ENCODE measurements at regions not wholly inside any gene's neighbourhood (a gene's known extent, or its start where the extent isn't known, plus 50 kb on each side); places are given as distances from the start of the nearest gene placed in this dataset.

DNA sequence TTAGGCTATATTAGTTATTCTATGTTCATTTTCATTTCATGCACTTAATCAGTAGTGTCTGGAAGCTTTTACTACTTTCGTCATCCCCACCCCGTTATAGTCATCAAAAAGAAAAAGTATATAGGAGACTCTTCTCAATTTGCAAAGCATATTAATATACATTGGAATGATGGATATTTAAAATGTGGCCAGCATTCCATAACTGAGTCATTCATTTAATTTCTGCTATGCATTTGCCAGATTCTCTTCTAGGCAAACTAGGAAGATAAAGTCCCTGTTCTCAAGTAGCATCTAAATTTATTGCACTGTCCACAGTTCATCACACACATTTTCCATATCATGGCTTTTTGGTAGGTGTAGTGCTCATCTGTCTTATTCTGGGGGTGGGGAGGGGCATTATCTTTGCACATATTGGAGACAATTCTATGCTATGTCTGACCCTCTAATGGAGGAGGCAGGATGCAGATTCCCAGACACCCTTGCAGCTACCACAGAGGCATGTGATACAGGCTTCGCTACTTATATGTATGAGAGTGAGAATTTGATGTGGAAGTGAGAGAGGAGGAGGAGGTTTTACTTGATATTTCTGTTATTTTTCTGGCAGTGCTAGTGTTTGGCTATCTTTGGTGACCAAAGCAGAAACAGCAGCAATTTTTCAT, 125.8 kb downstream of the CTH start:
- no peak for DNase-seq (ENCODE audit: low read depth in 1 of 2, low spot score in 2 of 2)
- H3K27me3 ChIP-seq (replicated peaks): peaks cover 2% of the 10 kb centered on the region; the same call in 1 of the 2 replicates
- no peaks in the 10 kb centered on the region for H3K36me3 ChIP-seq
- H3K27ac ChIP-seq: no peak overlapping the region
- no peaks in the 10 kb centered on the region for H3K9me3 ChIP-seq (replicated peaks)
- no peak overlapping the region for H3K4me3 ChIP-seq
- no peaks in the 10 kb centered on the region for H3K4me1 ChIP-seq (replicated peaks)

DNA sequence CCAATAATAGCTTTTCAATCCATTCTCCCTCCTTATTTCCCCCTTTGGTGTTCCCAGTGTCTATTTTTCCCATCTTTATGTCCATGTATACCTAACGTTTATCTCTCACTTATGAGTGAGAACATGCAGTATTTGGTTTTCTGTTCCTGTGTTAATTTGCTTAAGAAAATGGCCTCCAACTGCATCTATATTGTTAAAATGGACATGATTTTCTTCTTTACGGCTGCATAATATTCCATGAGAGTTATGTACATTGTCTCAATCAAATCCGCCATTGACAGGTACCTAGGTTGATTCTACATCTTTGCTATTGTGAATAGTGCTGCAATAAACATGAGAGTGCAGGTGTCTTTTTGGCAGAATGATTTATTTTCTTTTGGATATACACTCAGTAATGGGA, 126.7 kb downstream of the CTH start:
- DNase-seq (ENCODE audit: low read depth in 1 of 2, low spot score in 2 of 2): no peak
- peaks cover 2% of the 10 kb centered on the region; the same call in 1 of the 2 replicates for H3K27me3 ChIP-seq (replicated peaks)
- H3K36me3 ChIP-seq: no peaks in the 10 kb centered on the region

DNA sequence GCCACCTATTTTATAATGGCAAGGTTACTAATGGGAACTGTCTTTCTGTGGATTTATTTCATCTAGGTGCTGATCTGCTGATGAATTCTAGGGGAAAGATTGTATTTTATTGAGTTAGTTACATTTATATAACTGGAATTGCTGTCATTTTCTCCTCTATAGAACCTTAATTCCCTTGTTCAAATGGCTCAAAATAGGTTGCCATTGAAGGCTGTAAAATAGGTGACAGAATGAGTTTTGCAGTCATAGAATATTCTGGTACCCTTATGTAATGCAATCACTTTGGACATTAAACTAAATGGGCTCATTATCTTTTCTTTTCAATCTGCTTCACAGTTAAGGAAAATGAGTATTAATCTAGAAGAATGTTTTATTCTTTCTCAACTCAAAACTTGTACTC, 131.0 kb downstream of the CTH start:
- Histone ChIP-seq H3K36me3 (no peaks in the 10 kb centered on the region), H3K4me1 (replicated peaks) (no peaks in the 10 kb centered on the region), H3K4me3 (no peak overlapping the region), H3K27me3 (replicated peaks) (no peaks in the 10 kb centered on the region), H3K27ac (no peak overlapping the region), H3K9me3 (replicated peaks) (no peaks in the 10 kb centered on the region)
- no peak for DNase-seq (ENCODE audit: low read depth in 1 of 2, low spot score in 2 of 2)

More for the DNA sequence above, 126.7 kb downstream of the CTH start:
- Histone ChIP-seq H3K9me3 (replicated peaks) (no peaks in the 10 kb centered on the region), H3K4me3 (no peak overlapping the region), H3K4me1 (replicated peaks) (no peaks in the 10 kb centered on the region), H3K27ac (no peak overlapping the region)

DNA sequence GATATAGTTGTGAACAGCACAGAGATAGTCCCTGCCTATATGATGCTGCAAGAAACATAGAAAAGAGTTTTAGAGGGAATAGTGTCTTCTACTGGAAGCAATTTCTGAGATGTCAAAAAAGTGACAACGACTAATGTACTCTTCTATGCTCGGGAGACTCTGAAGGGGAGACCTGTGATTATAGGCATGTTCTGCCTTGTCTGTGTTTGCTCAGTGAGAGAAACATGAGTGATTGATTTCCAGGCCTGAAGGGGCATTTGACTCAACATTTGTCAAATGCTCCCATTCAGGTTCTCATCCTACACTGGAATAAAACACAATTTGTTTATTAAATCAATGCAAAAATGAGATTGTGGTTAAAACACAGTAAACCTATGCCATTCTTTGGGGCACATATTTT, 131.8 kb downstream of the CTH start:
- H3K4me3 ChIP-seq: no peak overlapping the region
- no peak for DNase-seq (ENCODE audit: low read depth in 1 of 2, low spot score in 2 of 2)

DNA sequence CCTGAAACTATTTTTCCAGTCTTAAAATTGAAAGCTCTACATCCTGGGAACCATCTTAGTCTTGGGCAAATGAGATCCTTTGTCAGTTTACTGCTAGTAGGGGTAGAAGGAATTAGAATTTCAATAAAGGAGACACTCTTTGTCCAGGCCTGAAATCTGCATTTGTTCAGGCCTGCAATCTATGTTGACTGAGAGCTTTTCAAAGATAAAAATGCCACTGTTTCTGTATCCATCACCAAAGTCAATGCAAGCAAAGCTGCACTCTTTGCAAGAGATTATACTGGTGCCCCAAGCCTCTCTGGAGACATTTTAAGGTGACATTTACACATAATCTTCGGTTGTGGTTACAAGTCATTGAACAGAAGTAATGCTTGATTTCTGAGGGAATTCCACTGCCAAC, 135.7 kb downstream of the CTH start:
- Histone ChIP-seq H3K9me3 (replicated peaks) (no peaks in the 10 kb centered on the region), H3K27me3 (replicated peaks) (no peaks in the 10 kb centered on the region), H3K36me3 (no peaks in the 10 kb centered on the region), H3K27ac (no peak overlapping the region), H3K4me3 (no peak overlapping the region), H3K4me1 (replicated peaks) (no peaks in the 10 kb centered on the region)
- DNase-seq (ENCODE audit: low read depth in 1 of 2, low spot score in 2 of 2): no peak

More for the DNA sequence above, 131.8 kb downstream of the CTH start:
- H3K27me3 ChIP-seq (replicated peaks): no peaks in the 10 kb centered on the region
- H3K9me3 ChIP-seq (replicated peaks): no peaks in the 10 kb centered on the region
- no peaks in the 10 kb centered on the region for H3K4me1 ChIP-seq (replicated peaks)
- H3K27ac ChIP-seq: no peak overlapping the region
- no peaks in the 10 kb centered on the region for H3K36me3 ChIP-seq

DNA sequence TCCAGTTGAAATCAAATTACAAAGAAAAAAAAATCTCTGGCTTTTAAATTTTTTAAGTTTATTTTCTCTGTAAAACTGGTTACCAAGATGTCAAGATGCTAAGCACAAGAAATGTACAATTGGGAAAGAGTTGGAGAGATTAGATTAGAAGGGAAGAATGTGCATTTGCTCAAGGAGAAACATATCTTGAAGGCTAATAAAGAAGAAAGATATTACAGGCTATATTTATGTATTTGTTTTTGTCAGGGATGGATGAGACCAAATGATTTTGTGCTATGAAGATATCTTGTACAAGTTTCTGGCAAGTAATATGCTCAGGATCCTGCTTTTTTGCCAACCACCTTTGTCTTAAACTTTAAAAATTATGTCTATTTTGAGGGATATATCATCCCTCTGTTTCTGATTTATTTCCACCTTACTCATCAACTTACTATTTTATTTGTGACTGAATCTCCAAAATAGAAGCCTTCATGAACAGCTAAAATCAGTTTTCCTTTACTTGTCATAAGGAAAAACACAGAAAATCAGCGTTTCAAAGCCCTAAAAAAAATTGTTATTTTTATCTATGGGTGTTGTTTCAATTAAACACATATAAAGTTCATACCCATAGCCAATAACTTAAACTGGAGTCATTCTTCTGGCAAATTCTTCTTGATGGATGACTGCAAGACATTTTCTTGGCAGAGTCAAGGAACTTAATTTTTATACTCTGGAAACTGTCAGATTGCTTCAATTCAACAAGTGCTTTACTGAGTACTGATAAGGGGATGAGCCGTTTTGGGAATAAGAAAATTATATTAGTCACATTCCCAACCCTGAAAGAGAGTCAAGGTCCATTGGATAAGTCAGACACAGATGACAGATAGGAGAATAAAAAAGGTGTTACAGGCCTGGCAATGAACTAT, 141.8 kb downstream of the CTH start:
- H3K4me3 ChIP-seq: no peak overlapping the region
- H3K9me3 ChIP-seq (replicated peaks): no peaks in the 10 kb centered on the region
- H3K27ac ChIP-seq: no peak overlapping the region
- no peaks in the 10 kb centered on the region for H3K27me3 ChIP-seq (replicated peaks)
- DNase-seq (ENCODE audit: low read depth in 1 of 2, low spot score in 2 of 2): no peak
- no peaks in the 10 kb centered on the region for H3K36me3 ChIP-seq
- no peaks in the 10 kb centered on the region for H3K4me1 ChIP-seq (replicated peaks)

DNA sequence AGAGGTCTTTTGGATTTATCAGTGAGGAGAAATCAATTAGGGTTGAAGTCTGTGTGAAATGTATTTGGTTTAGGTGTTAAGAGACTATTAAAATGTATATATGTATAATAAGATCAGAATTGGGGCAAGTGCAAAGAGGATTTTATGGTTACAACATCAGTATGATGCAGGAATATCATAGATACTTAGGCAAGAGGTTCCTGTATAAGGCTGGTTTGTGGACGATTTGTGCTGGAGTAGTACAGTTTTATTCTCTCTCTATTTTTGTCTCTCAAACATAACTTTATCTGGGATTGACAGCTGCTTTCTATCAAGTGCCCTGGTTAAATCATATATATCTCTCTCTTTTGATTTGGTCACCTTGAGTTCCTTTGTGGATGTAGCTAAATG, 142.5 kb downstream of the CTH start:
- H3K27ac ChIP-seq: no peak overlapping the region
- no peaks in the 10 kb centered on the region for H3K36me3 ChIP-seq
- no peaks in the 10 kb centered on the region for H3K4me1 ChIP-seq (replicated peaks)
- DNase-seq (ENCODE audit: low read depth in 1 of 2, low spot score in 2 of 2): no peak
- no peak overlapping the region for H3K4me3 ChIP-seq
- no peaks in the 10 kb centered on the region for H3K27me3 ChIP-seq (replicated peaks)
- no peaks in the 10 kb centered on the region for H3K9me3 ChIP-seq (replicated peaks)

DNA sequence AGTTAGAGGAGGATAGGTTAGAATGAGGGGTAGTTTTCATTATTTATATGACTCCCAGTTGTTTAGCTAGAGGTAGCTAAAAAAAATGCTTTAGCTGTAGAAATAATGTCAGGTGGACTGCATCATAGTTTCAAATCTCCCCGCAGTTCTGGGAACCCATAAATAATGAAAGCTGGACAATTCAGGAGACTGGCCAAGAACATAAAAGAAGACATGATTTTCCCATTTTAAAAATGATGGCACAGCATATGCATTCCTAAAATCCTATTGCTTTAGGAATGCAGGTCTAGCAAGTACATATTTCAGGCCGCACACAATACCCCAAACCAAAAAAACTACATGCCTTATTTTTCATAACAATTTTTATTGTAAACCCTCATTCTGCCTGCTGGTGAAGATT, 143.3 kb downstream of the CTH start:
- Histone ChIP-seq H3K4me1 (replicated peaks) (no peaks in the 10 kb centered on the region), H3K36me3 (no peaks in the 10 kb centered on the region), H3K27ac (no peak overlapping the region), H3K4me3 (no peak overlapping the region), H3K27me3 (replicated peaks) (no peaks in the 10 kb centered on the region), H3K9me3 (replicated peaks) (no peaks in the 10 kb centered on the region)
- DNase-seq (ENCODE audit: low read depth in 1 of 2, low spot score in 2 of 2): no peak

DNA sequence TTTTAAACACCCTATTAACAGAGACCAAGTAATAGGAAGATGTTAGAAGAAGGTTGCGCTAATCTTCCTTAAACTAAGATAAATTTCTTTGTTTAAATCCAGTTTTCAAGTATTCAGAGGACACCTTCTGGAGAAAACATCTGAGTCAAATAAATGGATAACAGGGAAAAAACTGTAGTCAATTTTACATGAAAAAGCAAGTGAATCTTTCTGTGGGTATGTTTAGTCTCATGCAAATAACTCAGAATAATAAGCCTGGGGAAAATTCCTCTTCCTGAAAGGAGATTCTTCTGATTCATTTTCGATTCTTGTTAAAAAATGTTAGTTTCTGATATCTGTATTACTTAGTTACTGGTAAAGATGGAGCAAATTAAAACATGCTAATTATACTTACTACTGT, 145.5 kb downstream of the CTH start:
- no peaks in the 10 kb centered on the region for H3K9me3 ChIP-seq (replicated peaks)
- no peak for DNase-seq (ENCODE audit: low read depth in 1 of 2, low spot score in 2 of 2)
- H3K27me3 ChIP-seq (replicated peaks): no peaks in the 10 kb centered on the region
- H3K27ac ChIP-seq: no peak overlapping the region
- H3K36me3 ChIP-seq: no peaks in the 10 kb centered on the region
- no peaks in the 10 kb centered on the region for H3K4me1 ChIP-seq (replicated peaks)
- H3K4me3 ChIP-seq: no peak overlapping the region

DNA sequence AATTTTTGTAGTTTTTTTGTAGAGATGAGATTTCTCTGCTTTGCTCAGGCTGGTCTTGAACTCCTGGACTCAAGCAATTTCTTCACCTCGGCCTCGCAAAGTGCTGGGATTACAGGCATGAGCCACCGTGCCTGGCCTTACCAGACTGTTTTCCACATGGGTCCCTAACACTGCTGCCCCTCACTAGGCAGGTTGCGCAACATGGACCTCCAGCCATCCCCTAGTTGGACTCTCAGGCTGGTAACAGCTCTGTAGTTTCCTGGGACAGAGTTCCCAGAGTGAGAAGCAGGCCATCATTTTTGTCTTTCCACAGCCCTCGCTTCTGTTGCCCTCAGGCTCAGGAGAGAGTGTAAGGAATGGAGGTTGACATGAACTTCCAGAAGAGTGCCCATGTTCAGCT, 156.1 kb downstream of the CTH start:
- H3K27ac ChIP-seq: no peak overlapping the region
- H3K4me3 ChIP-seq: no peak overlapping the region
- H3K27me3 ChIP-seq (replicated peaks): no peaks in the 10 kb centered on the region
- no peaks in the 10 kb centered on the region for H3K36me3 ChIP-seq
- H3K4me1 ChIP-seq (replicated peaks): no peaks in the 10 kb centered on the region
- no peaks in the 10 kb centered on the region for H3K9me3 ChIP-seq (replicated peaks)
- DNase-seq (ENCODE audit: low read depth in 1 of 2, low spot score in 2 of 2): no peak

DNA sequence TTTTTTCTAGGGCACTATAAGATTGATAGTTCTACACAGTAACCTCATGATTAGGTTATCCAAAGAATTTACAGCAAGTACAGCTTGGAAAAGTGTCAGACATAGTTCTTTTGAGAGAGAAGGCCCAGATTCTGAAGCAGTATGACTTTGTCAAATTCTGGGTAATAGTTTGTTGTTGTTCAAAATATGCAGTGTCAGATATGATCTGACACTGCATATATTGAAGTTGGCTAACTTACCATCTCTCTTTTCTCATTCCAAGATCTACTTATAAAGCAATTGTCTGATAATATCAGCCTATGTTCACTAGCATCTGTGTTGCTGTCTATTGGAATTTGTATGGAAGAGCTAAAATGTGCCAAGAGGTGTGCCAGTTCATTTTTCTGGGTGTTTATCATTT, 160.1 kb downstream of the CTH start:
- no peaks in the 10 kb centered on the region for H3K36me3 ChIP-seq
- H3K27me3 ChIP-seq (replicated peaks): no peaks in the 10 kb centered on the region; the same call in 1 of the 2 replicates
- H3K9me3 ChIP-seq (replicated peaks): no peaks in the 10 kb centered on the region
- H3K4me1 ChIP-seq (replicated peaks): no peaks in the 10 kb centered on the region
- H3K27ac ChIP-seq: no peak overlapping the region
- no peak overlapping the region for H3K4me3 ChIP-seq
- no peak for DNase-seq (ENCODE audit: low read depth in 1 of 2, low spot score in 2 of 2)

DNA sequence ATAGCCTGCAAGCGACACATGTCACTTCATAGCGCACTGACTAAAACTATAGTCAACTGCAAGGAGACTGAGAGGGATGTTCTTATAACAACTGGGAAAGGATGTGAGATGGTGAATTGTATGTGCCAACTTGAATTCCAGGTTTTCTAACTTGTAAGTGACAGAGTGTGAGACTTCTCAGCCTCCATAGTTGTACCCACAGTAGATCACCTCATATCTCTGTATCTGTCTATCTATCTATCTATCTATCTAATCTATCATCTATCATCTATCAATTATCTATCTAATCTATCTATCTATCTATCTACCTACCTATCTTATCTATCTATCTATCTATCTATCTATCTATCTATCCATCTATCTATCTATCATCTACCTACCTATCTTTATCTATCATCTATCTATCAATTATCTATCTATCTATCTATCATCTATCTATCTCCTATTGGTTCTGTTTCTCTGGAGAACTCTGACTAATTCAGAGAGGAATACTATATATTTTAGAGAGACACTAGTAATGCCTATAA, 162.3 kb downstream of the CTH start:
- Histone ChIP-seq H3K36me3 (no peaks in the 10 kb centered on the region), H3K9me3 (replicated peaks) (no peaks in the 10 kb centered on the region), H3K4me1 (replicated peaks) (no peaks in the 10 kb centered on the region), H3K27ac (no peak overlapping the region), H3K4me3 (no peak overlapping the region), H3K27me3 (replicated peaks) (no peaks in the 10 kb centered on the region; the same call in 1 of the 2 replicates)
- DNase-seq (ENCODE audit: low read depth in 1 of 2, low spot score in 2 of 2): no peak

DNA sequence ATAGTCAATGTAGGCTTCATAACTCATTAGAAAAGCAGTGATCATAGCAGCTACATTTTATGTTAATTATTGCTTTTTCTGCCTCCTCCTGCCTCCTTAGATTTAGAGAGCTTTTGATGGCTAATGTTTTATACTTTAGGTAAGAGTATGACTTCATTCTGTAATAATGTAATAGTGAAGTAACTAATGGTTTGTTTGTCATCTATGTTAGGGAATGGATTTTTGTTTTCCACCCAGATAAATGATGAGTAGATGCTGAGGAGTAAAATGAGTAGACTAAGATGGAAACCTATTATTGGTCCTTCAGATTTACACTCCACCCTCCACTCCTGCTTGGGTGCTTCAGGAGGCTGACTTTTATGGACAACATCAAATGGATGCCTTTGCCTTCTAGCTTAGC, 170.6 kb downstream of the CTH start:
- Histone ChIP-seq H3K27me3 (replicated peaks) (no peaks in the 10 kb centered on the region), H3K27ac (no peak overlapping the region), H3K4me1 (replicated peaks) (no peaks in the 10 kb centered on the region), H3K36me3 (no peaks in the 10 kb centered on the region), H3K4me3 (no peak overlapping the region), H3K9me3 (replicated peaks) (no peaks in the 10 kb centered on the region)
- DNase-seq (ENCODE audit: low read depth in 1 of 2, low spot score in 2 of 2): no peak

DNA sequence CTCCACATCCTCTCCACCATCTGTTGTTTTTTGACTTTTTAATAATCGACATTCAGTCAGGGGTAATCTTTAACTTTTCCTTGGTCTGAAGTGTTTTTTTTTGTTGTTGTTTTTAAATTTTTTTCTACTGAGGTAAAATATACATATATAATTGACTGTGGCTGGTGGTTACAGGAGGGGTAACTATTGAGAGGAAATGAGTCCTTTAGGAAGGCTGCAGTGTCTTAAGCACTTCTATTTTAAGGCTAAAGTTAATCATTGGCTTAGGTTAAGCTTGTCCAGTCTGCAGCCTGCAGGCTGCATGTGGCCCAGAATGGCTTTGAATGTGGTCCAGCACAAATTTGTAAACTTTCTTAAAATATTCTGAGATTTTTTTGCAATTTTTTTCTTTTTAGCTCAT, 172.5 kb downstream of the CTH start:
- no peaks in the 10 kb centered on the region for H3K4me1 ChIP-seq (replicated peaks)
- H3K9me3 ChIP-seq (replicated peaks): no peaks in the 10 kb centered on the region
- no peak overlapping the region for H3K27ac ChIP-seq
- no peak overlapping the region for H3K4me3 ChIP-seq
- no peaks in the 10 kb centered on the region for H3K36me3 ChIP-seq
- DNase-seq (ENCODE audit: low read depth in 1 of 2, low spot score in 2 of 2): no peak
- H3K27me3 ChIP-seq (replicated peaks): no peaks in the 10 kb centered on the region

Measured in SJSA1 (cell line).